ENCODE measurements at regions not wholly inside any gene's neighbourhood (a gene's known extent, or its start where the extent isn't known, plus 50 kb on each side); places are given as distances from the start of the nearest gene placed in this dataset.

GRCh38 chr1:172952516-172952915, 98.2 kb downstream of the TNFSF18 start:
- DNase-seq (ENCODE audit: low spot score), result no peak

- no peak for DNase-seq (ENCODE audit: low spot score)
These were observed 96.1 kb downstream of the TNFSF18 start for GRCh38 chr1:172954476-172955150.

- no peak for DNase-seq (ENCODE audit: low spot score)
These were observed 95.5 kb downstream of the TNFSF18 start for GRCh38 chr1:172955161-172955815.

GRCh38 chr1:172956871-172957270, 93.9 kb downstream of the TNFSF18 start:
- no peak for DNase-seq (ENCODE audit: low spot score)

- DNase-seq (ENCODE audit: low spot score), result no peak
These were observed 93.2 kb downstream of the TNFSF18 start for GRCh38 chr1:172957491-172957890.

GRCh38 chr1:172959571-172959970, 91.2 kb downstream of the TNFSF18 start:
- DNase-seq (ENCODE audit: low spot score), result no peak

- no peak for DNase-seq (ENCODE audit: low spot score)
These were observed 90.7 kb downstream of the TNFSF18 start for GRCh38 chr1:172960019-172960418.

- no peak for DNase-seq (ENCODE audit: low spot score)
These were observed 90.1 kb downstream of the TNFSF18 start for GRCh38 chr1:172960454-172961208.

- no peak for DNase-seq (ENCODE audit: low spot score)
These were observed 85.9 kb downstream of the TNFSF18 start for GRCh38 chr1:172964864-172965263.

- DNase-seq (ENCODE audit: low spot score), result no peak
These were observed 83.7 kb downstream of the TNFSF18 start for GRCh38 chr1:172966844-172967540.

- DNase-seq (ENCODE audit: low spot score), result no peak
These were observed 82.8 kb downstream of the TNFSF18 start for GRCh38 chr1:172967936-172968335.

GRCh38 chr1:172969611-172970010, 81.1 kb downstream of the TNFSF18 start:
- DNase-seq (ENCODE audit: low spot score), result no peak

- DNase-seq (ENCODE audit: low spot score), result no peak
These were observed 80.6 kb downstream of the TNFSF18 start for GRCh38 chr1:172970186-172970585.

- no peak for DNase-seq (ENCODE audit: low spot score)
These were observed 79.5 kb downstream of the TNFSF18 start for GRCh38 chr1:172971241-172971640.

GRCh38 chr1:172972258-172972657, 78.5 kb downstream of the TNFSF18 start:
- DNase-seq (ENCODE audit: low spot score), result no peak

- DNase-seq (ENCODE audit: low spot score), result no peak
These were observed 77.3 kb downstream of the TNFSF18 start for GRCh38 chr1:172973424-172973823.

- DNase-seq (ENCODE audit: low spot score), result no peak
These were observed 74.3 kb downstream of the TNFSF18 start for GRCh38 chr1:172976222-172977041.

GRCh38 chr1:172977296-172978017, 73.3 kb downstream of the TNFSF18 start:
- DNase-seq (ENCODE audit: low spot score), result no peak

GRCh38 chr1:172978595-172978994, 72.1 kb downstream of the TNFSF18 start:
- no peak for DNase-seq (ENCODE audit: low spot score)

GRCh38 chr1:172979828-172980227, 70.9 kb downstream of the TNFSF18 start:
- no peak for DNase-seq (ENCODE audit: low spot score)

- DNase-seq (ENCODE audit: low spot score), result no peak
These were observed 70.3 kb downstream of the TNFSF18 start for GRCh38 chr1:172980456-172980855.

All from hematopoietic multipotent progenitor cell treated with erythropoietin and hydrocortisone succinate and interleukin-3 and kit ligand, for 17 days (in vitro differentiated cells).